ENCODE measurements at regions not wholly inside any gene's neighbourhood (a gene's known extent, or its start where the extent isn't known, plus 50 kb on each side); places are given as distances from the start of the nearest gene placed in this dataset.

DNA sequence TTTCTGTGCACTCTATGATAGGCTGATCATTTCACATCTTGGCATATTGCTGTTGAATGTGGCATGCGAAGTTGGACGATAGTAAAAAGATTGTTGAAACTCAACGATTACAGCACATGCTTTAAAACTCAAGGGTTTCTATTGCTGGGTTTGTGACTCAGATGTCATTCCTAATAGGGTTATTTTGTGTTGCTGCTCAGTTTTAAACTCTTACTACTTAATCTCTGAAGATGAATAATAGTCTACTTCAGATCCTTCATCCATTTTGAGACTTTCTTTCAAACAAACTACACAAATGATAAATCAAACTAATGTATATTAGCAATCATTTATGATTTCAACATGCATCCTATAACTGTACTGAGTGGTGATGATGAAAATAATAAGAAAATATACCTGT lies 71.3 kb upstream of the MBNL1 start:
- no peaks in the 10 kb centered on the region for H3K9me3 ChIP-seq (ENCODE audit: low read depth)
- no peak for DNase-seq (ENCODE audit: low read depth in 1 of 2, low spot score in 1 of 2)
- no peaks in the 10 kb centered on the region for H3K36me3 ChIP-seq
- H3K27ac ChIP-seq = no peak overlapping the region
- H3K4me3 ChIP-seq = no peak overlapping the region
- peaks cover 25% of the 10 kb centered on the region for H3K4me1 ChIP-seq (ENCODE audit: low read depth)
- no peaks in the 10 kb centered on the region for H3K27me3 ChIP-seq
- TF ChIP-seq, protein P1, sequence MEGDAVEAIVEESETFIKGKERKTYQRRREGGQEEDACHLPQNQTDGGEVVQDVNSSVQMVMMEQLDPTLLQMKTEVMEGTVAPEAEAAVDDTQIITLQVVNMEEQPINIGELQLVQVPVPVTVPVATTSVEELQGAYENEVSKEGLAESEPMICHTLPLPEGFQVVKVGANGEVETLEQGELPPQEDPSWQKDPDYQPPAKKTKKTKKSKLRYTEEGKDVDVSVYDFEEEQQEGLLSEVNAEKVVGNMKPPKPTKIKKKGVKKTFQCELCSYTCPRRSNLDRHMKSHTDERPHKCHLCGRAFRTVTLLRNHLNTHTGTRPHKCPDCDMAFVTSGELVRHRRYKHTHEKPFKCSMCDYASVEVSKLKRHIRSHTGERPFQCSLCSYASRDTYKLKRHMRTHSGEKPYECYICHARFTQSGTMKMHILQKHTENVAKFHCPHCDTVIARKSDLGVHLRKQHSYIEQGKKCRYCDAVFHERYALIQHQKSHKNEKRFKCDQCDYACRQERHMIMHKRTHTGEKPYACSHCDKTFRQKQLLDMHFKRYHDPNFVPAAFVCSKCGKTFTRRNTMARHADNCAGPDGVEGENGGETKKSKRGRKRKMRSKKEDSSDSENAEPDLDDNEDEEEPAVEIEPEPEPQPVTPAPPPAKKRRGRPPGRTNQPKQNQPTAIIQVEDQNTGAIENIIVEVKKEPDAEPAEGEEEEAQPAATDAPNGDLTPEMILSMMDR (IDR thresholded peaks at IDR 0.05; ENCODE audit: low read depth, low read length) = no peak

GRCh38 chr3:152197937-152198336 lies 70.8 kb upstream of the MBNL1 start:
- Histone ChIP-seq H3K4me1 (ENCODE audit: low read depth) (peaks cover 25% of the 10 kb centered on the region), H3K36me3 (no peaks in the 10 kb centered on the region), H3K27me3 (no peaks in the 10 kb centered on the region), H3K4me3 (no peak overlapping the region), H3K27ac (no peak overlapping the region), H3K9me3 (ENCODE audit: low read depth) (no peaks in the 10 kb centered on the region)
- no peak for DNase-seq (ENCODE audit: low read depth in 1 of 2, low spot score in 1 of 2)
- TF ChIP-seq, protein P1 (IDR thresholded peaks at IDR 0.05; ENCODE audit: low read depth, low read length) = no peak

DNA sequence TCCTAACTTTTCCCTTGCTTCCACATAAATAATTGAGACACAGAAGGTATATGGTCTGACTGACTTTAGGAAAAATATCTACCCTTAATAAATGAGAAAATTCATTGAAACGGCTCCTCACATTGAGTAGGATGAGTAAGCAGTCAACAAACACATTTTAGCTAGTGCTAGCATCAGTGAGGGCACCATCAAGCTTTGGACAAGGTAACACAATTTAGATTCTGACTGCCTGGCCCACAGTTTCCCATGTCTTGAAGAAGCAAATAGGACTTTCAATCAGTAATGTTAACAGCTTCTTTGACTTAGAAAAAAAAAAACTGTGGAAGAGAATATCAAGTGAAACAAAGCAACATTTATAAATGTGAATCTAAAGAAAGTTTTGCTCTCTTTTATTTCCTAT lies 70.1 kb upstream of the MBNL1 start:
- Histone ChIP-seq H3K4me3 (no peak overlapping the region), H3K27ac (no peak overlapping the region), H3K36me3 (no peaks in the 10 kb centered on the region), H3K9me3 (ENCODE audit: low read depth) (no peaks in the 10 kb centered on the region), H3K4me1 (ENCODE audit: low read depth) (peaks cover 30% of the 10 kb centered on the region), H3K27me3 (no peaks in the 10 kb centered on the region)
- DNase-seq (ENCODE audit: low read depth in 1 of 2, low spot score in 1 of 2) = no peak
- TF ChIP-seq, protein P1 (IDR thresholded peaks at IDR 0.05; ENCODE audit: low read depth, low read length) = no peak

DNA sequence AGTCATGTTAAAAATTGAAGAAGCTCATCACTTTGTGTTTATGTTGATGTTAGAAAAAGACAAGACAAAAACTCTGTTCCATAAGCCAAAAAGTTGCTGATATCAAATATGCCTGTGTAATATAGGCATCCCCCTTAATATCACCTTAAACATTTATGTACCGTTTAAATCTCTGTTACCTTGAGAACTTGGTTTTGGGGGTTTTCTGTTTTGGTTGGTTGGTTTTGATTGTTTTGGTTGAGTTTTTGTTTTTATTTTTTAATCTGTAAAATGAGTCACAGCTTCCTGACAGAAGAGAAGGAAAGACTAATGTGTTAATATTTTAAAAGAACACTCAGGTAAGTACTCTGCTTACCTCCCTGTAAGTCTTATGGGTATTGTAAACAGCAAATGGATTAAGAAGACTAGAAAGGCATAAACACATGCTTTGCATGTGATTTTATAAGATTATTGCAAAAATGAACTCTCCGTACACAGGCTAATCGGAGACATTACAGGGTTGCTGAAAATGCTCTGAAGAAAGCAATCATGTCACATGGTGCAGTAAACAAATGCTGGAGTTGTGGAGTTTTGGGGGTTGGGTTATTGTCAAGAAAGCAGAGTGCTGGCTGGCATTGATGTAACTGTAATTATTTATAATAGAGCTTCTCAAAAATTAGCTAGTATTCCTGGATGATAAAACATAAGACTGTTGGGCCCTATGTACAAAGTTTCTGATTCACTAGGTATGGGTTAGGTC lies 69.5 kb upstream of the MBNL1 start:
- Histone ChIP-seq H3K4me1 (ENCODE audit: low read depth) (peaks cover 31% of the 10 kb centered on the region), H3K27ac (no peak overlapping the region), H3K27me3 (no peaks in the 10 kb centered on the region), H3K4me3 (no peak overlapping the region), H3K36me3 (no peaks in the 10 kb centered on the region), H3K9me3 (ENCODE audit: low read depth) (no peaks in the 10 kb centered on the region)
- DNase-seq (ENCODE audit: low read depth in 1 of 2, low spot score in 1 of 2) = no peak
- TF ChIP-seq, protein P1 (IDR thresholded peaks at IDR 0.05; ENCODE audit: low read depth, low read length) = no peak

DNA sequence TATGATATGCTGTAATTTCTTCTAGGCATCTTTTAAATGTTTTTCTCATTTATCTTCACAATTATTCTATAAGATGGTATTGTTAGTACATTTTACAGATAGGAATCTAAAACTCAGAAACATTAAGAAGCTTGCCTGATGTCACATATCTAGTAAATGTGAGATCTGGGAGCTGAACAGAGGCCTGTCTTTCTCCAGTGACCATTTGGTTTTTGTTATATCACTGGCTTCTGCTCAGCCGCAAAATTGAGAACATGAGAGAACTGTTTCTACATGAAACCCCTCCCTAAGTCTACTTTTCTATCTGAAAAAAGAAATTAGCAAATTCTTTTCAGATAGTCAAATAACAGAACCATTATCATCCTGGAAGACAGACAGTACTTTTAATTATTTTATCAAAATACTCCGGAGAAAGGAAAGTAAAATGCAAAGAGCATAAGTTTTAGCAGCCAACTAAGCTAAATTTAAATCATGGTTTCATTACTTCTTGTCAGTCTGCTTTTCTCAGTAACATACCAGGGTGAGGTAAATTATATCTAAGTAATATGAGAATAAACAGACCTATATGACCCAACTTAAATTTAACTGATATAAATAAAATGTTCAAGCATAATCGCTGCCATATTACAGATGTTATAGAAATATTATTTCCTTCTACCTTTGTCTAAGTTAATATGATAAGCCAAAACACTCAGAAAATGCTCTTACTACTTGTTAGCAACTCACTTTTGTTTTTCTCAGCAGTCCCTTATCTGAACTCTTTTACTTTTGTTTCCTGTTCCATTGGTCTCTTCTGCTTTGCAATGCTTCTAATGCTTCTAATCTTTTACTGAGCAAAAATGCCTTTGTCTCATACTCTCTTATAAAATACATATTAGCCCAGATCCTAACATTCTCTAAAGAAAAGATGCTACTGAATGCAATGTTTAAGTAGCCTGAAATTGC lies 68.0 kb upstream of the MBNL1 start:
- no peak overlapping the region for H3K4me3 ChIP-seq
- peak overlapping the region; percentile 70 for H3K27ac ChIP-seq
- peaks cover 31% of the 10 kb centered on the region for H3K4me1 ChIP-seq (ENCODE audit: low read depth)
- H3K36me3 ChIP-seq = no peaks in the 10 kb centered on the region
- DNase-seq (ENCODE audit: low read depth in 1 of 2, low spot score in 1 of 2) = peak in 1 of 2 donors; percentile 35
- TF ChIP-seq, protein P1 (IDR thresholded peaks at IDR 0.05; ENCODE audit: low read depth, low read length) = no peak
- no peaks in the 10 kb centered on the region for H3K9me3 ChIP-seq (ENCODE audit: low read depth)
- H3K27me3 ChIP-seq = no peaks in the 10 kb centered on the region

Data from cardiac muscle cell (in vitro differentiated cells and primary cell).